GM23338 (cell line): ENCODE measurements at regions not wholly inside any gene's neighbourhood (a gene's known extent, or its start where the extent isn't known, plus 50 kb on each side); places are given as distances from the start of the nearest gene placed in this dataset.

Experiments
- ATAC-seq: fragments of 200-7000 bp; cut with Tn5 transposase; 3 replicates; pipeline ENCODE4 v1.9.1; 2020
- DNase-seq: peaks from one replicate; pipeline ENCODE4 v3.0.0-alpha.2; 2015; ENCODE audit warnings: low spot score
- H2AFZ ChIP-seq: fragments of 200-600 bp; sonication (generic); 2 replicates; pipeline ENCODE4 v1.8.0; 2016; ENCODE audit warnings: antibody characterized with exemption, mild to moderate bottlenecking, moderate library complexity
- H3F3A ChIP-seq: fragments of 200-600 bp; sonication (generic); replicated peaks from 2 replicates; pipeline ENCODE4 v1.8.0; 2017; ENCODE audit warnings: antibody characterized with exemption, mixed run types, low read depth
- H3K27ac ChIP-seq: fragments of 200-600 bp; sonication (generic); 2 replicates; pipeline ENCODE4 v1.6.1; 2016; ENCODE audit warnings: low read depth
- H3K27me3 ChIP-seq: fragments of 200-600 bp; sonication (generic); 2 replicates; pipeline ENCODE4 v1.8.0; 2016; ENCODE audit warnings: mild to moderate bottlenecking, mixed run types, moderate library complexity; ENCODE audit not compliant: insufficient read depth
- H3K36me3 ChIP-seq: fragments of 200-600 bp; sonication (generic); 2 replicates; pipeline ENCODE4 v1.8.0; 2016; ENCODE audit warnings: mild to moderate bottlenecking; ENCODE audit not compliant: insufficient read depth
- H3K4me1 ChIP-seq: fragments of 200-600 bp; sonication (generic); 2 replicates; pipeline ENCODE4 v1.8.0; 2016; ENCODE audit warnings: mild to moderate bottlenecking, moderate library complexity; ENCODE audit not compliant: insufficient read depth
- H3K4me2 ChIP-seq: fragments of 200-600 bp; sonication (generic); 2 replicates; pipeline ENCODE4 v1.7.1; 2017; ENCODE audit warnings: mixed run types
- H3K4me3 ChIP-seq: fragments of 200-600 bp; sonication (generic); 2 replicates; pipeline ENCODE4 v1.6.1; 2016; ENCODE audit warnings: mixed run types
- H3K79me2 ChIP-seq: fragments of 200-600 bp; sonication (generic); replicated peaks from 2 replicates; pipeline ENCODE4 v1.8.0; 2017; ENCODE audit warnings: mild to moderate bottlenecking; ENCODE audit not compliant: insufficient read depth
- H3K9me2 ChIP-seq: fragments of 200-600 bp; sonication (generic); 2 replicates; pipeline ENCODE4 v1.8.0; 2017; ENCODE audit not compliant: insufficient read depth
- H4K20me1 ChIP-seq: fragments of 200-600 bp; sonication (generic); replicated peaks from 2 replicates; pipeline ENCODE4 v1.8.0; 2017; ENCODE audit warnings: mild to moderate bottlenecking; ENCODE audit not compliant: insufficient read depth
- H3K27ac Mint-ChIP-seq: 2 replicates; pipeline ENCODE4 v1.8.0; 2020; ENCODE audit warnings: inconsistent platforms, mild to moderate bottlenecking, moderate library complexity, mixed read lengths
- H3K27me3 Mint-ChIP-seq: 3 replicates; pipeline ENCODE4 v1.8.0; 2022; ENCODE audit warnings: low read depth, mild to moderate bottlenecking, moderate library complexity, mixed read lengths, inconsistent platforms; ENCODE audit not compliant: insufficient read depth, poor library complexity
- H3K36me3 Mint-ChIP-seq: 3 replicates; pipeline ENCODE4 v1.8.0; 2021; ENCODE audit warnings: low read depth, mild to moderate bottlenecking, inconsistent platforms, moderate library complexity, mixed read lengths
- H3K4me1 Mint-ChIP-seq: 3 replicates; pipeline ENCODE4 v1.8.0; 2020; ENCODE audit warnings: mild to moderate bottlenecking, inconsistent platforms, mixed read lengths
- H3K4me3 Mint-ChIP-seq: 3 replicates; pipeline ENCODE4 v1.8.0; 2021; ENCODE audit warnings: moderate library complexity, mild to moderate bottlenecking, inconsistent platforms, mixed read lengths
- H3K9me3 Mint-ChIP-seq: 3 replicates; pipeline ENCODE4 v1.8.0; 2020; ENCODE audit warnings: moderate library complexity, mild to moderate bottlenecking, inconsistent platforms, mixed read lengths
- CREB1 ChIP-seq: fragments of 250-450 bp; sonication (Bioruptor Pico); IDR thresholded peaks from 2 replicates; pipeline ENCODE4 v1.5.0; 2020; ENCODE audit warnings: low read depth, mild to moderate bottlenecking, moderate library complexity
- NANOG ChIP-seq: IDR thresholded peaks from 2 replicates; pipeline ENCODE4 v1.6.1; 2016; ENCODE audit warnings: antibody characterized with exemption, borderline replicate concordance
- POLR2AphosphoS5 ChIP-seq: IDR thresholded peaks from 2 replicates; pipeline ENCODE4 v1.6.1; 2016; ENCODE audit warnings: antibody characterized with exemption, low read depth
- STAT1 ChIP-seq: IDR thresholded peaks from one replicate; pipeline ENCODE4 v1.6.1; 2016; ENCODE audit warnings: antibody characterized with exemption; ENCODE audit not compliant: unreplicated experiment
- TF ChIP-seq, protein P1 (sequence below): fragments of 250-450 bp; sonication (Bioruptor Pico); IDR thresholded peaks from 2 replicates; pipeline ENCODE4 v1.5.0; 2020; ENCODE audit warnings: mild to moderate bottlenecking, moderate library complexity
- TF ChIP-seq, protein P2 (sequence below), 2 experiments: fragments of 200-600 bp in 1 of 2; sonication (generic) in 1 of 2; conservative IDR thresholded peaks; 2 replicates each; pipeline versions ENCODE4 v1.5.1 to v1.6.1; 2016 to 2017; ENCODE audit warnings: antibody characterized with exemption in 2 of 2, low read depth in 2 of 2, mild to moderate bottlenecking in 2 of 2, moderate library complexity in 1 of 2

DNA sequence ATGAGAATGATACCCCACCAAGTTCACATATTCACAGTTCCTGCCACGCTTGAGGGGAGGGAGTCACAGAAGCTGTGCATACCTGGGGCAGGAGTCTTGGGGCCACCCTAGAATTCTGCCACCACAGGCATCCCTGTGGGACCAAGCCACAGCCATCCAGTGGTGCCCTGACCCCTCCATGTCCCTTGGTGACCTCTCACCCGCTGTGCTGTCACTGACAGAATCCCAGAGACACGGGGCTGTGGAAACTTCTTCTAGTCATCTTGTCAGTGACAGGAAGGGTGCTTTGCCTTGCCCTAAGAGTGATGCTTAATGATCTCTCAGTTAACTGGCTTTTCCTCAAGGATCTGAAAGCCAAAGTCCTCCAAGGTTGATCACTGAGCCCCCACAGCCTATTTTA, 58.4 kb upstream of the UQCRFS1 start:
- Mint-ChIP-seq H3K27me3 (peaks cover 10% of the 10 kb centered on the region), H3K4me1 (peaks cover 26% of the 10 kb centered on the region), H3K4me3 (no peak overlapping the region), H3K27ac (no peak overlapping the region), H3K9me3 (peaks cover 5% of the 10 kb centered on the region; the same call in 1 of the 3 replicates), H3K36me3 (no peaks in the 10 kb centered on the region)
- peaks cover 6% of the 10 kb centered on the region; the same call in 1 of the 2 replicates for H3K4me1 ChIP-seq
- no peak overlapping the region for H2AFZ ChIP-seq
- no peak for ATAC-seq
- H3F3A ChIP-seq, result no peaks in the 10 kb centered on the region
- no peak for DNase-seq
- no peaks in the 10 kb centered on the region for H3K36me3 ChIP-seq
- no peak overlapping the region for H3K4me3 ChIP-seq
- no peaks in the 10 kb centered on the region for H3K27me3 ChIP-seq
- no peaks in the 10 kb centered on the region for H3K9me2 ChIP-seq
- no peaks in the 10 kb centered on the region for H3K79me2 ChIP-seq
- H3K4me2 ChIP-seq, result no peak overlapping the region
- TF ChIP-seq, protein P1, sequence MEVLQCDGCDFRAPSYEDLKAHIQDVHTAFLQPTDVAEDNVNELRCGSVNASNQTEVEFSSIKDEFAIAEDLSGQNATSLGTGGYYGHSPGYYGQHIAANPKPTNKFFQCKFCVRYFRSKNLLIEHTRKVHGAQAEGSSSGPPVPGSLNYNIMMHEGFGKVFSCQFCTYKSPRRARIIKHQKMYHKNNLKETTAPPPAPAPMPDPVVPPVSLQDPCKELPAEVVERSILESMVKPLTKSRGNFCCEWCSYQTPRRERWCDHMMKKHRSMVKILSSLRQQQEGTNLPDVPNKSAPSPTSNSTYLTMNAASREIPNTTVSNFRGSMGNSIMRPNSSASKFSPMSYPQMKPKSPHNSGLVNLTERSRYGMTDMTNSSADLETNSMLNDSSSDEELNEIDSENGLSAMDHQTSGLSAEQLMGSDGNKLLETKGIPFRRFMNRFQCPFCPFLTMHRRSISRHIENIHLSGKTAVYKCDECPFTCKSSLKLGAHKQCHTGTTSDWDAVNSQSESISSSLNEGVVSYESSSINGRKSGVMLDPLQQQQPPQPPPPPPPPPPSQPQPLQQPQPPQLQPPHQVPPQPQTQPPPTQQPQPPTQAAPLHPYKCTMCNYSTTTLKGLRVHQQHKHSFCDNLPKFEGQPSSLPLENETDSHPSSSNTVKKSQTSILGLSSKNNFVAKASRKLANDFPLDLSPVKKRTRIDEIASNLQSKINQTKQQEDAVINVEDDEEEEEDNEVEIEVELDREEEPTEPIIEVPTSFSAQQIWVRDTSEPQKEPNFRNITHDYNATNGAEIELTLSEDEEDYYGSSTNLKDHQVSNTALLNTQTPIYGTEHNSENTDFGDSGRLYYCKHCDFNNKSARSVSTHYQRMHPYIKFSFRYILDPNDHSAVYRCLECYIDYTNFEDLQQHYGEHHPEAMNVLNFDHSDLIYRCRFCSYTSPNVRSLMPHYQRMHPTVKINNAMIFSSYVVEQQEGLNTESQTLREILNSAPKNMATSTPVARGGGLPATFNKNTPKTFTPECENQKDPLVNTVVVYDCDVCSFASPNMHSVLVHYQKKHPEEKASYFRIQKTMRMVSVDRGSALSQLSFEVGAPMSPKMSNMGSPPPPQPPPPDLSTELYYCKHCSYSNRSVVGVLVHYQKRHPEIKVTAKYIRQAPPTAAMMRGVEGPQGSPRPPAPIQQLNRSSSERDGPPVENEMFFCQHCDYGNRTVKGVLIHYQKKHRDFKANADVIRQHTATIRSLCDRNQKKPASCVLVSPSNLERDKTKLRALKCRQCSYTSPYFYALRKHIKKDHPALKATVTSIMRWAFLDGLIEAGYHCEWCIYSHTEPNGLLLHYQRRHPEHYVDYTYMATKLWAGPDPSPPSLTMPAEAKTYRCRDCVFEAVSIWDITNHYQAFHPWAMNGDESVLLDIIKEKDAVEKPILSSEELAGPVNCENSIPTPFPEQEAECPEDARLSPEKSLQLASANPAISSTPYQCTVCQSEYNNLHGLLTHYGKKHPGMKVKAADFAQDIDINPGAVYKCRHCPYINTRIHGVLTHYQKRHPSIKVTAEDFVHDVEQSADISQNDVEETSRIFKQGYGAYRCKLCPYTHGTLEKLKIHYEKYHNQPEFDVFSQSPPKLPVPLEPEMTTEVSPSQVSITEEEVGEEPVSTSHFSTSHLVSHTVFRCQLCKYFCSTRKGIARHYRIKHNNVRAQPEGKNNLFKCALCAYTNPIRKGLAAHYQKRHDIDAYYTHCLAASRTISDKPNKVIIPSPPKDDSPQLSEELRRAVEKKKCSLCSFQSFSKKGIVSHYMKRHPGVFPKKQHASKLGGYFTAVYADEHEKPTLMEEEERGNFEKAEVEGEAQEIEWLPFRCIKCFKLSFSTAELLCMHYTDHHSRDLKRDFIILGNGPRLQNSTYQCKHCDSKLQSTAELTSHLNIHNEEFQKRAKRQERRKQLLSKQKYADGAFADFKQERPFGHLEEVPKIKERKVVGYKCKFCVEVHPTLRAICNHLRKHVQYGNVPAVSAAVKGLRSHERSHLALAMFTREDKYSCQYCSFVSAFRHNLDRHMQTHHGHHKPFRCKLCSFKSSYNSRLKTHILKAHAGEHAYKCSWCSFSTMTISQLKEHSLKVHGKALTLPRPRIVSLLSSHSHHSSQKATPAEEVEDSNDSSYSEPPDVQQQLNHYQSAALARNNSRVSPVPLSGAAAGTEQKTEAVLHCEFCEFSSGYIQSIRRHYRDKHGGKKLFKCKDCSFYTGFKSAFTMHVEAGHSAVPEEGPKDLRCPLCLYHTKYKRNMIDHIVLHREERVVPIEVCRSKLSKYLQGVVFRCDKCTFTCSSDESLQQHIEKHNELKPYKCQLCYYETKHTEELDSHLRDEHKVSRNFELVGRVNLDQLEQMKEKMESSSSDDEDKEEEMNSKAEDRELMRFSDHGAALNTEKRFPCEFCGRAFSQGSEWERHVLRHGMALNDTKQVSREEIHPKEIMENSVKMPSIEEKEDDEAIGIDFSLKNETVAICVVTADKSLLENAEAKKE (CRISPR knock-in tag), result no peak
- TF ChIP-seq NANOG (no peak), POLR2AphosphoS5 (no peak)
- H3K27ac ChIP-seq, result no peak overlapping the region
- no peaks in the 10 kb centered on the region for H4K20me1 ChIP-seq

DNA sequence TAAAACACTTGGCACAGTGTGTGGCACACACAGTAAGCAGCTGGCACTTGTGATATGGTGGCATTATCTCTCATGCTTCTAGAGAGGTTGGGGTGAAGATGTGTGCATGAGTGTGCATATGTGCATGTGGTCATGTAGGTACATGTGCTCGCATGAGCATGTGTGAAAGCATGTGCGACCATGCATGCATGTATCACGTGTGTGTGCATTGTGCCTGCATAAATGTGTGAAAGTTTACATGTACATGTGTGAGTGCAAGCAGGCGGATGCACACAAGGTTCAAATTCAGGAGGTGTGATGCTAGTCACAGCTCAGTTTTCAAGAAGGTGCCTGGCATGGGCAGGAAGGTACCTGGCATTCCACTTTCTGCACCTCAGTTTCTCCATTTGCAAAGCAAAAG, 59.0 kb upstream of the UQCRFS1 start:
- Histone ChIP-seq H3K4me1 (peaks cover 6% of the 10 kb centered on the region; the same call in 1 of the 2 replicates), H3K27me3 (no peaks in the 10 kb centered on the region), H3K4me3 (no peak overlapping the region), H3K79me2 (no peaks in the 10 kb centered on the region), H3K36me3 (no peaks in the 10 kb centered on the region), H4K20me1 (no peaks in the 10 kb centered on the region), H3K9me2 (no peaks in the 10 kb centered on the region), H3K4me2 (no peak overlapping the region), H3K27ac (no peak overlapping the region), H2AFZ (no peak overlapping the region), H3F3A (no peaks in the 10 kb centered on the region)
- DNase-seq, result no peak
- Mint-ChIP-seq H3K27ac (no peak overlapping the region), H3K9me3 (peaks cover 5% of the 10 kb centered on the region; the same call in 1 of the 3 replicates), H3K4me1 (peaks cover 26% of the 10 kb centered on the region), H3K36me3 (no peaks in the 10 kb centered on the region), H3K4me3 (no peak overlapping the region), H3K27me3 (peaks cover 7% of the 10 kb centered on the region)
- no peak for ATAC-seq
- TF ChIP-seq CREB1 (no peak), STAT1 (no peak), NANOG (no peak)
- TF ChIP-seq, protein P2, sequence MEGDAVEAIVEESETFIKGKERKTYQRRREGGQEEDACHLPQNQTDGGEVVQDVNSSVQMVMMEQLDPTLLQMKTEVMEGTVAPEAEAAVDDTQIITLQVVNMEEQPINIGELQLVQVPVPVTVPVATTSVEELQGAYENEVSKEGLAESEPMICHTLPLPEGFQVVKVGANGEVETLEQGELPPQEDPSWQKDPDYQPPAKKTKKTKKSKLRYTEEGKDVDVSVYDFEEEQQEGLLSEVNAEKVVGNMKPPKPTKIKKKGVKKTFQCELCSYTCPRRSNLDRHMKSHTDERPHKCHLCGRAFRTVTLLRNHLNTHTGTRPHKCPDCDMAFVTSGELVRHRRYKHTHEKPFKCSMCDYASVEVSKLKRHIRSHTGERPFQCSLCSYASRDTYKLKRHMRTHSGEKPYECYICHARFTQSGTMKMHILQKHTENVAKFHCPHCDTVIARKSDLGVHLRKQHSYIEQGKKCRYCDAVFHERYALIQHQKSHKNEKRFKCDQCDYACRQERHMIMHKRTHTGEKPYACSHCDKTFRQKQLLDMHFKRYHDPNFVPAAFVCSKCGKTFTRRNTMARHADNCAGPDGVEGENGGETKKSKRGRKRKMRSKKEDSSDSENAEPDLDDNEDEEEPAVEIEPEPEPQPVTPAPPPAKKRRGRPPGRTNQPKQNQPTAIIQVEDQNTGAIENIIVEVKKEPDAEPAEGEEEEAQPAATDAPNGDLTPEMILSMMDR (conservative IDR thresholded peaks at IDR 0.05; ENCODE audit: low read depth in 2 of 2), result no peak
